IPS-NIHi11 (cell line): ENCODE measurements at regions not wholly inside any gene's neighbourhood (a gene's known extent, or its start where the extent isn't known, plus 50 kb on each side); places are given as distances from the start of the nearest gene placed in this dataset.
"Not testable (repeated sequence)": the region's sequence is repeated elsewhere in the genome, so short reads cannot be mapped to it uniquely, and the experiment has no call there.

Source experiments
- DNase-seq: peaks from one replicate; pipeline ENCODE4 v3.0.0; 2012; ENCODE audit warnings: mixed read lengths, low spot score

- DNase-seq, result not testable (repeated sequence)
Measured at GRCh38 chrX:10469-11458, 270.4 kb upstream of the PLCXD1 start.

- DNase-seq, result not testable (repeated sequence)
Measured at GRCh38 chrX:13821-14443, 267.2 kb upstream of the PLCXD1 start.

- DNase-seq, result not testable (repeated sequence)
Measured at GRCh38 chrX:14452-14851, 266.7 kb upstream of the PLCXD1 start.

- not testable (repeated sequence) for DNase-seq
Measured at GRCh38 chrX:18768-19454, 262.3 kb upstream of the PLCXD1 start.

- DNase-seq, result not testable (repeated sequence)
Measured at GRCh38 chrX:19455-19827, 261.7 kb upstream of the PLCXD1 start.

GRCh38 chrX:19912-20571, 261.1 kb upstream of the PLCXD1 start:
- DNase-seq, result peak; percentile 8

GRCh38 chrX:24139-24538, 257.0 kb upstream of the PLCXD1 start:
- DNase-seq, result not testable (repeated sequence)
